ENCODE measurements at regions not wholly inside any gene's neighbourhood (a gene's known extent, or its start where the extent isn't known, plus 50 kb on each side); places are given as distances from the start of the nearest gene placed in this dataset.

GRCh38 chr11:96963375-96963774 is 573.6 kb downstream of the JRKL start:
- TF ChIP-seq CTCF (IDR thresholded peaks at IDR 0.05; ENCODE audit: insufficient read depth, low read length, poor library complexity, severe bottlenecking) (no peak), EZH2phosphoT487 (conservative IDR thresholded peaks at IDR 0.05; ENCODE audit: low read length) (no peak)
